ENCODE measurements at regions not wholly inside any gene's neighbourhood (a gene's known extent, or its start where the extent isn't known, plus 50 kb on each side); places are given as distances from the start of the nearest gene placed in this dataset.
"Not testable (repeated sequence)": the region's sequence is repeated elsewhere in the genome, so short reads cannot be mapped to it uniquely, and the experiment has no call there.

GRCh38 chr3:191131305-191131704 lies 67.7 kb upstream of the OSTN start:
- no peak for DNase-seq
- H4K20me1 ChIP-seq (ENCODE audit: insufficient read depth, low read length) = no peaks in the 10 kb centered on the region
- TF ChIP-seq EZH2phosphoT487 (IDR thresholded peaks at IDR 0.05; ENCODE audit: low read length) (no peak), CTCF (IDR thresholded peaks at IDR 0.05; ENCODE audit: low read length) (no peak), EZH2 (optimal IDR thresholded peaks at IDR 0.05; ENCODE audit: low read depth, low read length) (no peak)
- no peaks in the 10 kb centered on the region for H3K27me3 ChIP-seq (replicated peaks; ENCODE audit: insufficient read depth, low read length)
- H3K27ac ChIP-seq (ENCODE audit: low read length) = no peak overlapping the region
- H3K4me2 ChIP-seq (ENCODE audit: low read depth, low read length) = no peak overlapping the region
- H3K4me3 ChIP-seq (ENCODE audit: low read length) = no peak overlapping the region
- no peaks in the 10 kb centered on the region for H3K9me2 ChIP-seq (replicated peaks; ENCODE audit: insufficient read depth, low read length)
- no peaks in the 10 kb centered on the region for H3K4me1 ChIP-seq (ENCODE audit: low read length)
- H3K79me2 ChIP-seq (ENCODE audit: low read length) = no peaks in the 10 kb centered on the region
- no peaks in the 10 kb centered on the region for H3K9me3 ChIP-seq (replicated peaks; ENCODE audit: insufficient read depth, low read length)
- no peak overlapping the region for H3K9ac ChIP-seq (ENCODE audit: low read length)
- no peak overlapping the region for H2AFZ ChIP-seq (ENCODE audit: low read length)
- no peaks in the 10 kb centered on the region for H3F3A ChIP-seq (ENCODE audit: insufficient read depth, low read length)
- H3K36me3 ChIP-seq (replicated peaks; ENCODE audit: insufficient read depth, low read length) = no peaks in the 10 kb centered on the region

DNA sequence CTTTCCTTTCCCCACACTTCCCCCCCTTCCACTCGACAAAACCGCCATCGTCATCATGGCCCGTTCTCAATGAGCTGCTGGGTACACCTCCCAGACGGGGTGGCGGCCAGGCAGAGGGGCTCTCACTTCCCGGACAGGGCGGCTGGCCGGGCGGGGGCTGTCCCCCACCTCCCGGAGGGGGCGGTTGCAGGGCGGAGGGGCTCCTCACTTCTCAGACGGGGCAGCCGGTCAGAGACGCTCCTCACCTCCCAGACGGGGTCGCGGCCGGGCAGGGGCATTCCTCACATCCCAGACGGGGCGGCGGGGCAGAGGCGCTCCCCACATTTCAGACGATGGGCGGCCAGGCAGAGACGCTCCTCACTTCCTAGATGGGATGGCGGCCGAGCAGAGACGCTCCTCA lies 74.2 kb upstream of the OSTN start:
- not testable (repeated sequence) for H3K36me3 ChIP-seq (replicated peaks; ENCODE audit: insufficient read depth, low read length); DNase-seq; H4K20me1 ChIP-seq (ENCODE audit: insufficient read depth, low read length); H3K4me3 ChIP-seq (ENCODE audit: low read length); H2AFZ ChIP-seq (ENCODE audit: low read length); H3K27ac ChIP-seq (ENCODE audit: low read length); H3K9me3 ChIP-seq (replicated peaks; ENCODE audit: insufficient read depth, low read length); H3K27me3 ChIP-seq (replicated peaks; ENCODE audit: insufficient read depth, low read length); H3K9ac ChIP-seq (ENCODE audit: low read length); H3F3A ChIP-seq (ENCODE audit: insufficient read depth, low read length); H3K79me2 ChIP-seq (ENCODE audit: low read length); H3K4me2 ChIP-seq (ENCODE audit: low read depth, low read length); H3K4me1 ChIP-seq (ENCODE audit: low read length); H3K9me2 ChIP-seq (replicated peaks; ENCODE audit: insufficient read depth, low read length)

DNA sequence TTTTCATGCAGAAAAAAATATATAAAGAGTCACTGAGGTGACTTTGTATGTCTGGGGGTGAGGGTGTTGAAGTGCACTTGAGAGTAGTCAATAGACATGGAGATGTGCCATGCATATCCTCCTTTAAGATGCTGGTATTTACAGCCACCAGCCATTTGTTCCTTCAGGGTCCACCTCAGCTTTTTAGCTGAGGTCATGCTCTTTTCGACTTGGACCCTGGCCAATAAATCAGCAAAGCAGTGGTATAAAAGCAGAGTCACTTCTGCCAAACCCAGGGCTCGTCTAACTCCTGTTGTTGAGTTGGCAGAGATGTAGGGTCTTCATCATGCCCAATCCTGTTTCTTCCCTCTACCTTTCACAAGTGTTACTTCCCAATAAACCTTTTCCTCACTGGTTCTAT lies 75.1 kb upstream of the OSTN start:
- DNase-seq = no peak
- Histone ChIP-seq H3K4me3 (ENCODE audit: low read length) (no peak overlapping the region), H3K9me2 (replicated peaks; ENCODE audit: insufficient read depth, low read length) (no peaks in the 10 kb centered on the region)

GRCh38 chr3:191123231-191123630 lies 75.8 kb upstream of the OSTN start:
- Histone ChIP-seq H3K4me2 (ENCODE audit: low read depth, low read length) (no peak overlapping the region), H3K9me3 (replicated peaks; ENCODE audit: insufficient read depth, low read length) (no peaks in the 10 kb centered on the region), H3K4me3 (ENCODE audit: low read length) (no peak overlapping the region), H3K27me3 (replicated peaks; ENCODE audit: insufficient read depth, low read length) (no peaks in the 10 kb centered on the region), H3F3A (ENCODE audit: insufficient read depth, low read length) (no peaks in the 10 kb centered on the region), H3K27ac (ENCODE audit: low read length) (no peak overlapping the region), H2AFZ (ENCODE audit: low read length) (no peak overlapping the region), H3K9ac (ENCODE audit: low read length) (no peak overlapping the region), H4K20me1 (ENCODE audit: insufficient read depth, low read length) (no peaks in the 10 kb centered on the region), H3K9me2 (replicated peaks; ENCODE audit: insufficient read depth, low read length) (no peaks in the 10 kb centered on the region), H3K79me2 (ENCODE audit: low read length) (no peaks in the 10 kb centered on the region), H3K4me1 (ENCODE audit: low read length) (no peaks in the 10 kb centered on the region), H3K36me3 (replicated peaks; ENCODE audit: insufficient read depth, low read length) (no peaks in the 10 kb centered on the region)
- no peak for DNase-seq
- TF ChIP-seq EZH2 (optimal IDR thresholded peaks at IDR 0.05; ENCODE audit: low read depth, low read length) (no peak), CTCF (IDR thresholded peaks at IDR 0.05; ENCODE audit: low read length) (no peak), EZH2phosphoT487 (IDR thresholded peaks at IDR 0.05; ENCODE audit: low read length) (no peak)

More for the DNA sequence above, 75.1 kb upstream of the OSTN start:
- H3K36me3 ChIP-seq (replicated peaks; ENCODE audit: insufficient read depth, low read length) = no peaks in the 10 kb centered on the region
- no peak overlapping the region for H2AFZ ChIP-seq (ENCODE audit: low read length)
- TF ChIP-seq EZH2phosphoT487 (IDR thresholded peaks at IDR 0.05; ENCODE audit: low read length) = no peak
- no peak for TF ChIP-seq EZH2 (optimal IDR thresholded peaks at IDR 0.05; ENCODE audit: low read depth, low read length)
- no peak for TF ChIP-seq CTCF (IDR thresholded peaks at IDR 0.05; ENCODE audit: low read length)
- H3K9me3 ChIP-seq (replicated peaks; ENCODE audit: insufficient read depth, low read length) = no peaks in the 10 kb centered on the region
- H3K4me1 ChIP-seq (ENCODE audit: low read length) = no peaks in the 10 kb centered on the region
- no peak overlapping the region for H3K4me2 ChIP-seq (ENCODE audit: low read depth, low read length)
- no peaks in the 10 kb centered on the region for H3K27me3 ChIP-seq (replicated peaks; ENCODE audit: insufficient read depth, low read length)
- H3K9ac ChIP-seq (ENCODE audit: low read length) = no peak overlapping the region
- no peak overlapping the region for H3K27ac ChIP-seq (ENCODE audit: low read length)
- H4K20me1 ChIP-seq (ENCODE audit: insufficient read depth, low read length) = no peaks in the 10 kb centered on the region
- H3F3A ChIP-seq (ENCODE audit: insufficient read depth, low read length) = no peaks in the 10 kb centered on the region
- no peaks in the 10 kb centered on the region for H3K79me2 ChIP-seq (ENCODE audit: low read length)
